ENCODE measurements at regions not wholly inside any gene's neighbourhood (a gene's known extent, or its start where the extent isn't known, plus 50 kb on each side); places are given as distances from the start of the nearest gene placed in this dataset.

DNA sequence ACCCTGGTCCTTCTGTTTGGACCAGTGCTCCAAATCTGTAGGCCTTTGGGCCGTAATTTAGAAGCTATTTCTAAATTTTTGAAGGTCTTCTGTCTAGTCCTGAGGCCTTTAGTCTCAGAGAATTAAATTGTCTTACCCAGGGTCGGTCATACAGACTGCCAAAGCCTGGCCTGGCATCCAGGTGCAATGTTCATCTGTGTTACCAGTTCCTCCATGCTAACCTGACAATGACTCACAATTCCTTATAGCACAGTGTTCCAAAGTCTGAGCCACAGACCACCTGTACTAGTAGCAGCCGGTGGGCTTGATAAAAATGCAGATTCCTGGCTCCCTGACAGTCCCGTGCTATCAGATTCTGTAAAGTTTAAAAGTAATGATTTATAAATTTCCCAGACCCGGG, 77.7 kb upstream of the MAP4K3 start:
- DNase-seq: no peak

DNA sequence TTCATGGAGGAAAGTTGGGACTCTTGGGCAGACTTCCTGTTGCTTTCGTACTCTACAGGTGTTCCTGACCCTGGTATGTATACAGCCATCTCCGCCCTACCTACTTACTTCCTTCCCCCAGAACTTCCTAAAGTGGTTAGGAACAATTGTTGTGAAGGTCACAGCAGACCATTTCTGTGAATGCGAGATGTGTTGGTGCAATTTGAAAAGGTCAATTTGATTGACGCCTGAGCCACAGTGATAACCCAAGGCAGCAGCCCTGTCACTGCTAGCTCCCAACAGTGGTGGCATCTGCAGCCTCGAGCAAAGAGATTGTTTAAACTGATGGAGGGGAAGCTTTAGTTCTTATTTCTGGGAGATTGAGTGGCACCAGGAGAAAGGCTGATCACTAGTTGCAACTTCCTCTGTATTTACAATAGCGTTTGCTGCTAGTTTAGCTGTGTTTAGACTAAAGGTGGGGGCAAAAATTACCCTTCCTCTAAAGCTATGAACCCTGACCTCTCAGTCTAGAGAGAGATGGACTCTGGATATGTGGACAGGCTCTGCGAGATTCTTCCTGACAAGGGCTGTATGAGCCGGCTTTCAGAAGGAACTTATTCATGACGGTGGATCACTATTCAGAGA, 78.3 kb upstream of the MAP4K3 start:
- DNase-seq: no peak

DNA sequence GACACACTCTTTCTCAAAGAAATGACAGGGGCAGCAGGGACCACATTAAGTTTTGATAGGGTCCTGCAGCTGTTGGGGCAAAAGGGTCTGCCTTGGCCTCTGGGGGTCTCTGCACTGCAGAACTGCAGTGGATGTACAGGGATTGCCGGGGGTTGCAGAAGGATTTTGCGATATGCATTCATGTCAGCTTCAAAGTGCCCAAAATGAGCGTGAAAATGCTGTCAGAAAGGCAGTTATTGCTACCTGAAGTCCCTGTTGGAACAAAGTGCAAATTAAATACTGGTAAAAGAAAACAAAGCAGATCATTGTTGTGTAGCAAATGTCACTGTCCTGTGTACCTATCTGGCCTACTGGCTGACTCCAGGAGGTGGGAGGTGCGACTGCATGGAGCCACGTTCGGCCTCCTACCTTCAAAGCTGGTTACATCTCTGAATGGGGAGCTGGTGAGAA, 78.8 kb upstream of the MAP4K3 start:
- no peak for DNase-seq

DNA sequence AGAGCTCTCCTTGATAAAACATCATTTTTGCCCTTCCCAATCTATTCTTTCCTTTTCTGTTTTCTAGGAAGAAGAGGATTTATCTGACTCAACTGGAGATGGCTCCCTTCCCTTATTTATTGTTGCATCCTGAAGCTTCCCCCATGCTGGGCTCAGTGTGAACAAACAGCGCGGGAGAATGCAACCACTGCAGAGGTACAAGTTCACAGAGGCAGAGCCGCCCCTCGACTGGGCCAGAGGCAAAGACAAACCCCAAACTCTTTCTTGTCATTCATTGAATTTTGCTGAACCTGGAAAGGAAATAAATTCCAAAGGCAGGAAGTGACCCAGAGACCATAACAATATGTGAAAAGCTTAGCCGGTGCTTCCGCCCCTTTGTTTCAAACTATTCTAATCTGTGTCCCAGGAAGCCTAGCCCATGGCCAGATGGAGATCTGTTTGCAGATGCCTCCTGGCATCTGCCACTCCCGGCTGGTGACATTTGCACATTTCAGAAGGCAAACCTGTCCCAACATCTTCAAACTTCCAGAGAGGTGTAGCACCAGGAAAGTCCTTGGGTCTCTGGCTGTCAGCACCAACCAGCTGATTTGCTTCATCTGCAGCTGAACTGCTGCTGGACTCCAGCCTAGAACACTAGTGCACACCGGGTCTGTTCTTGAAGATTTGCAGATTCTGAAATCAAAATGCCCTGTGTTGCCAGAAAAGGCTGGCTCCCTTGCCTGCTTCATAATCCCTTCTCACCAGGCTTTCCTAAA, 79.4 kb upstream of the MAP4K3 start:
- DNase-seq: no peak

DNA sequence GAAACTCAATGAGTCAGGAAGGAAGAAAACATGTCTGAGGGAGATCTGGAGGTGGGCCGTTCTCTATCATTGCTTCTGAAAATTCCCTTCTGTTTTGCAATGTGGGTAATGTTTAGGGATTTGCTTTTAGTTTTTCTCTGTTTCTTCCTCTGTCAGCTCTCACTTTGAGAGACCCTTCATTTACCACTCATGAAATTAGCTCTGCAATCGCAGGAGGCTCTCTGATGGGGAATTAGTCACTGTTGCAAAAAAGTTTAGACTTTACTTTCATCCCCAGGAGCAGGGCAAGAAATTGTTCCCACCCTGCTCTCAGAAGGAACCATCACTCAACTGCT, 80.0 kb upstream of the MAP4K3 start:
- no peak for DNase-seq

DNA sequence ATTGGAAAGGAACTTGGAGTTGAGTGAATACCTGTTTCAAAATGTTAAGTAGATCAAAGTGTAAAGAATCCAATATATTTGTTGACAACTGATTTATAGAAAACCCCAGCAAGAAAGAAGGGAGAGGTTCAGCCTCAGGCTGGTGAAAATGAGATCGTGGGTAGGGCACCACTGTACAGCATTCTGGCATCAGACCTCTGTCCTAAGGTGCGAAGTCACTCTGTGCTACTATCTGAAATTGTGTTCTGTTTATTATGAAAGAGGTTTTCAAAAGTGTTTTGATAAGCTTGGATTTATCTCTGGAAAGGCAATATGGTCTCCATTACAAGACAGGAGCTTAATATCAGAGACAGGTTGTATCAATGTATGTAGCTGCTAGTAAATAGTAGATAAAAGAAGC, 80.5 kb upstream of the MAP4K3 start:
- DNase-seq: no peak

DNA sequence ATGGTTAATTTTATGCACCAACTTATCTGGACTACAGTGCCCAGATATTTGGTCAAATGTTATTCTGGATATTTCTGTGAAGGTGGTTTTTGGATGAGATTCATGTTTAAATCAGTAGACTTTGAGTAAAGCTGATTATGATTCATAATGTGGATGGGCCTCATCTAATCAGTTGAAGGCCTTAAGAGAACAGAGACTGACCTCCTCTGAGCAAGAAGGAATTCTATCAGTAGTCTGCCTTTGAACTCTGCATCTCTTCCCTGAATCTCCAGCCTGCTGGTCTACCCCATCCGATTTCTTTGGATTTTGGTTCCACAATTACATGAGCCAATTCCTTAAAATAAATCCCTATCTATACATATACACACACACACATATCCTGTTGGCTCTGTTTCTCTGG, 82.8 kb upstream of the MAP4K3 start:
- no peak for DNase-seq

DNA sequence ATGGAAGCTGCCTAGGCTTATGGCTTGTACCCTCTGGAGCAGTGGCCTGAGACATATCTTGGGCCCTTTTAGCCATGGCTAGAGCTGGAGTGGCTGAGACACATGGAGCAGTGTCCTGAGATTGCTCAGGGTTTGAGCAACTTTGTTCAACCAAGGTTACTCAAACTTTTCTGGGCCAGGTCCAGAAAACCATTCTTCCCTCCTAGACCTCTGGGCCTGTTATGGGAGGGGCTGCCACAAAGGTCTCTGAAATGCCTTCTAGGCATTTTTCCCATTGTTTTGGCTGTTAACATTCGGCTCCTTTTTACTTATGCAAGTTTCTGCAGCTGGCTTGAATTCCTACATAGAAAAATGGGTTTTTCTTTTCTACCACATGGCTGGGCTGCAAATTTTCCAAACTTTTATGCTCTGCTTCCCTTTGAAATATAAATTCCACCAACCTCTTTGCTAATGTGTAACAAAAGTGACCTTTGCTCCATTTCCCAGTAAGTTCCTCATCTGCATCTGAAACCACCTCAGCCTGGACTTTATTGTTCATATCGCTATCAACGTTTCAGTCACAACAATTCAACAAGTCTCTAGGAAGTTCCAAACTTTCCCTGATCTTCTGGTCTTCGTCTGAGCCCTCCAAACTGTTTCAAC, 84.9 kb upstream of the MAP4K3 start:
- no peak for DNase-seq

DNA sequence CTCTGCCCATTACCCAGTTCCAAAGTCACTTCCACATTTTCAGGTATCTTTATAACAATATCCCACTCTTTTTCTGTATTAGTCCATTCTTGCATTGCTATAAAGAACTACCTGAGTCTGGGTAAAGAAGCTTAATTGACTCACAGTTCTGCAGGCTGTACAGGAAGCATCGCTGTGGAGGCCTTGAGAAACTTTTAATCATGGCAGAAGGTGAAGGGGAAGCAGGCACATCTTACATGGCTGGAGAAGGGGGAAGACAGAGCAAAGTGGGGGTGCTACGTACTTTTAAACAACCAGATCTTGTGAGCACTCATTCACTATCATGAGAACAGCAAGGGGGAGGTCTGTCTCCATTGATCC, 85.4 kb upstream of the MAP4K3 start:
- no peak for DNase-seq

DNA sequence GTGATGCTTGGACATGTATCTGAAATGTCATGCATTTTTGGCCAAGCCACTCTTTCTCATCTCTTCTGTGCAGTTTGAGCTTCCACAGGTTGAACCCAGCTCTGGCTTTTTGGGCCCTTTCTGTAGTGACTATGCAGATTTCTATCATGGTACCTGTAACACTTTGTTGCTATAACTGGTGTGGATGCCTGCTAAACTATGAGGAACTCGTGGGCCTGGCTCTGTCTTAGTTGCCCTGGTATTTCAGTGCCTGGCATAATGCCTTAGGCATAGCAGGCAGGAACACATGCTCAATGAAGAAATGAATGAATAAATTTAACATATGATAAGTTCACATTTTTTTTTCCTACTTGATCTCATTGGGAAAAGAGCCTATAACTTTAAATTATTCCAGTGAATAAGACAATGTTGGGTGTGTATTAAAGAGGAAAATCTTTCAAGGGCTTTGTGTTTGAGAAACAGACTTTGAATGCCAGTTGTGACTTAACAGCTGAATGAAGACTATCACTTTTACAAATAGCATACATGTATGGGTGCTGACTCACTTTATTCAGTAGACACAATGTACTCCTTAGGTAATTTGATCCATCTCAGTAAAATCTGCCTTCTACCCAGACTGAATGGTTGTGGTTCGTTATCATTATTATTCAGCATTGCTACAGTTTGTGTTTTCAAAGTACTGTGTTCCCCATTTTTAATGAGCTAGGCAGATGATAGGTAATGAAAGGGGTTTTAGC, 86.4 kb upstream of the MAP4K3 start:
- DNase-seq: no peak

DNA sequence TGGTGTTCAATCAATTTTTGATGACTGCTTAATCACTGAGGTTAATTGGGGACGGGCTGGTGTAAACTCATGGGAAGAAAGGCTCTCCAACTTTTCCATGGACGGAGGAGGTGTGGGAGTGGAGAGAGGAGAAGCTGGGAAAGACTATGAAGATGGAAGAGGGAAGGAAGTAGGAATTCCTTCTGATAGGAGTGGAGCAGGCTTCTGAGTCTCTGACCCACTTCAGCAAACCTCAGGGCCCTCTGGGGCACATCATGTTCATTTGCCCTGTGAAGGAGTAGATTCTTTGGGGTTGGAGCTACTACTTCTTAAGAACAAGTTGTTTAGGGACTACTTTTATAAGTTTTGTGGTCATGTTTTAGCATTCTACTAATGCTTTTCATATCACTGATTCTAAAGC, 87.0 kb upstream of the MAP4K3 start:
- no peak for DNase-seq

DNA sequence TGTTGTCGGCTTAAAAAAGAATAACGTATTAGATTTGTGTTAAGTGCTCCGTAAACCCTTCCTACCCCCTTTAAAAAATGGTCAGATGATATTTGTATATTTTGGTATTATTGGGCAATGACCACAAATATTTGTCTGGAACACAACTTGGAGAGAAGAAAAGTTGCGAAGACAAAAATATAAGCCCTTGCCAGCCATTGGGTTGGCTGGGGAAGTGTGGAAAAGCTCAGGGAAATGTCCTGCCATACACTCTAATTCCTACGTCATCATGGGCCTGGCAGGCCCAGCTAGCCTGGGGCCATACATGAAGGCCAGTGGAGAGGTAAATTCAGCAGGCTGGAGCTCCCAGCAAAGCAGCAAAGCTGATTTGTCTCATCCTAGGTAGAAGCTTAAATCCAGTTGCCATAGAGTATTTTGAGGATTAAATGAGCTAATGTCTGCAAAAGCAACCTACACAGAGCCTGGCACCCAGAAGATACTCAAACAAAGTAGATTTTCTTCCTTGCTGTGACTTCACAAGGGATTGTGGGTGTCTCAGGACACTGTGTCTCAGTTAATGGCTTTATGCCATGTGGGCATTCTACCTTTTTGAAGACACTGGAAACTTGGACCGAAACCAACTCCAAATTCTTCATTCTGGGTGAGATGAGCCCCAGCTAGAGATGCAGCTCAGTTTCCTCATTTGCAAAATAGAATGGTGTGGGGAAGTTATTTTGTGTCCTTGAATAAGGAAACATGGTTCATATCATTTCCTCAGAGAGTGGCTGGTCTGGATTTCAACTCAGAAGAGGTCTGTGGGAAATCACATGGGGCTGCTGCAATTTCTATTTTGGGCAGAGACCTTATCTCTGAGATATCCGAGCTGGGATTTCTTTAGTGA, 87.9 kb upstream of the MAP4K3 start:
- DNase-seq: no peak

DNA sequence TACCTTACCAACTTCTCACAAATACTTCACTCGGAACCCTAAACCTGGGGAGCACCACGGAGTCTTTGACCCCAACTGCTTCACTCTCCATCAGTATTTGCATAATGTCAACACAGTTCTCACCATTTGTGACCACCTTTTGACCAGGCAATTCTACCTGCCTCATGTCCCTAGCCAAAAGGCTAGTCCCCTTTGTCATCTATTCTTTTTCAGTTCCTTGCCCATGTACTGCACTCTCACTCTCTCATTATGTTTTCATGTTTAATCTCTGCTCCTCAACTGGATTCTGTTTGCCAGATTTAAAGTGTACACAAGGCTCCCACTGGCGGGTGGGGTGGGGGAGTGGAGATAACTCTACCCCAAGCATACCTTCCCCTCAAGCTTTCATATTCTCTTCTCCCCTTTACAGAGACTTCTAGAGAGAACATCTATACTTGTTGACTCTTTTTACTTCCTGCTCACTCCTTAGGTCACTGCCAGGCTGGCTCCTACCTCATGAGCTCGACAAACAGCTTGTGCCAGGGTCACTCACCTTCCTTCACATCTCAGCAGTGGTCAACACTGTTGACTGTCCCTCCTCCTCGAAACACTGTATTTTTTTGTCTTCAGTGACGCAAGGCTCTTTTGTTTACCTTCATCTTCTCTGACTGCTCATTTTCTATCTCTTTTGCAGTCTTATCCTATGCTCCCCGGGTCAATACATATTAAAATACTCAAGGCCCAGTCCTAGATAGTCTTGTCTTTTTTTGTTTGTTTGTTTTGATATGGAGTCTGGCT, 88.7 kb upstream of the MAP4K3 start:
- no peak for DNase-seq

DNA sequence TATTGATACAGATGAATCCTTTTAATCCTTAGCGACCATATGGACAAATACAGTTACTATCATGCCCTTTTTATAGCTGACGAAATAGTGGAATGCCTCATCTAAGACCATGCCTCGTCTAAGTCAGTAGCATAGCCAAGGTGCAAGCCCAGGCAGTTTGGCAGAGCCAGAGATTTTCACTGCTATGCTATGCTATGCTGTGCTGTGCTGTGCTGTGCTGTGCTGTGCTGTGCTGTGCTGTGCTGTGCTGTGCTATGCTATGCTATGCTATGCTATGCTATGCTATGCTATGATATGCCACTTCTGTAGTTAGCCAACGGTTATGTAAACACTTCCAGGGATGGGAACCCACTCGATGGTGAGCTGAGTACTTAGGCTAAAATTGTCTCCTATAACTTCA, 91.6 kb upstream of the MAP4K3 start:
- DNase-seq: no peak

DNA sequence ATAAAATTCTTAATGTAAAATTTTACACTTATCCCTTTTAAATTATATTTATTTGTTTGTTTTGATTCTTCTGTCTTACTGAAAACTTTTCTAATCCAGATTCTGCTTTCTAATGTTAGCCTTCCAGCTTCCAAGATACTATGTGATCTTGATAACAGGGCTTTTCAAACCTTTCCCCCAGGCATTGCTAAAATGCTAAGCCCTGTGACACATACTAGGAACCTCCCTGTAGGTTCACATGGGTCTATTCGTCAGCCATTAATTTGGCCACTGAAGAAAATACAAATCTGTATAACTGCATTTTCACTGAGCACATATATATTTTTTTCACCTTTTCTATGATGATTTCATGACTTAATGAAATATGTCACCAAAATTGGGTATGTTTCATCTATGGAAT, 92.8 kb upstream of the MAP4K3 start:
- no peak for DNase-seq

DNA sequence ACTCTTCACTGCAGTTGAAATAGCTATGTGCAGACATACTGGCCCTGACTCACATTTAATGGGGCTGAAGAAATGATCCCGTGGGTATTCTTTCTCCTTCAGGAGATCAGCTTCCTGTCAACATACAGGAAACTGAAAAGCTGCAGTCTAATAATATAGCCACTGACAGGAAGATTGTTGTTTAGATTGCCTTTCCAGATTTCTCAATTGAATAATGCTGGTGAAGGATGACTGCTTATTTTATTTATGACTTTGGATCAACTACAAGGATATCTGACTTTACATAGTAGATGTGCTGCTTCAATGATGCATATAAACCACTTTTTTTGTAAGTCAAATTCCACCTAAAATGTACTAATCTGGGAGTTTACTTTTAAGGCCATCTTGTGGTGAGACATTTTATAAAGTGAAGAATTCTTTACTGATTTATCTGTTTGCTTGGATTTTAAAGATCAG, 93.4 kb upstream of the MAP4K3 start:
- no peak for DNase-seq

DNA sequence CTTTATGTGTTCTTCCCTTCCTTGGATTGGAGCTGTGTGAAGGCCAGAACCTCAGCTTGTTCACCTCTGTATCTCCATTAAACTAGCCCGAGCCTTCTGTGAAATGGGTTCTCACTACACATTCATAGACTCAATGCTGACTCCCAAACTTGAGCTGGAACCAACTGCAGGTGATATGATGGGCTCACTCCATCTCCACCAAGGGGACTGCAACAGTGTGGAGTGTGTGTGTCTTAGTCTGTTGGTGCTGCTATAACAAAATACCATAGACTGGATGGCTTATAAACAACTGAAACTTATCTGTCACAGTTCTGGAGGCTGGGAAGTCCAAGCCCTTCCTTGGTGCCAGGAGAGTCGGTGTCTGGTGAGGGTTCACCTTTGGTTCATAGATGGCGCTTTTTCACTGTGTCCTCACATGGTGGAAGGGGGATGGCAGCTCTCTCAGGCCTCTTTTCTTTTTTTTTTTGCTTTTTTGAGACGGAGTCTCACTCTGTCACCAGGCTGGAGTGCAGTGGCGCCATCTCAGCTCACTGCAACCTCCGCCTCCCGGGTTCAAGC, 94.2 kb upstream of the MAP4K3 start:
- DNase-seq: no peak

DNA sequence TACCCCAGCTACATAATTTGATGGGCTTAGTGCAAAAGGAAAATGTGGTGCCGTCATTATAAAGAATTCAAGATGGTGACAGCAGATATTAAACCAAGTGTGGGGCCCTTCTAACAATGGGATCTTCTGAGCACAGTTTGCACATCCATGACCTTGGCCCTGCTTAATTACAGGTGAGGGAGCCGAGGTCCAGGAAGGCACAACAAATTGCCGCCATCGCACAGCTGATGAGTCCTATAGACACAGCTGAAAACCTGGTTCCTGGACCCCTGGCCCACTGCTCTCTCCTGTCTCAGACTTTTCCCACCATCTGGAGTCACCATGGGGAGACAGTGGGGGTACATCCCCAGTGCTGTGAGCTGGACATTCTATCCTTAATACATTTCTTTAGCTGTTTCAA, 95.8 kb upstream of the MAP4K3 start:
- no peak for DNase-seq

DNA sequence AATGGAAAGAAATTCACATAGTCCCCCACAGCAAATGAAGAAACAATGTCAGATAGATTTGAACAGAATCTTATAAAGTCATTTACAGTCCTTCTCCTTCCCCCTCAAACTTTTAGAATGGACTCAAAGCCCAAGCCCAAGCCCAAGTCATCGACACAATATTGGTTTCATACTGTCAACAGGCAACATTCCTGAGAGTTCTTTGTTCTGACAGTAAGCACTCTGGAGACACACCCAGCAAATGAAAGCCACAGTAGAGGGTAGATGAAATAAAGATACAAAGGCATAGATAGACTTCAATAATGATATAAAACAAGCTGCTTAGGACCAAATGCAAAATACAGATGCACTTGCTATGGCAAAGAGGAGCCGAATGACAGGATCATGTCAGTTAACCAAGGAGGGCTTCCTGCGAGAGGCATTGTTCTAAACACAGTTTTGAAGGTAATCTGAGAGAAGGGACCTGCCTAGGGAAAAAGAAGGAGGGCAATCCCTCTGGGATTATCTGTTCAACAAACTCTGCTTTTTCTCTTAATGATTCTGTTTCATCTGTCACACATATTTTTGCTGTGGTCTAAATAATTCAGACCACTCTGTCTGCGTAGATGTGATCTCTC, 97.1 kb upstream of the MAP4K3 start:
- no peak for DNase-seq

DNA sequence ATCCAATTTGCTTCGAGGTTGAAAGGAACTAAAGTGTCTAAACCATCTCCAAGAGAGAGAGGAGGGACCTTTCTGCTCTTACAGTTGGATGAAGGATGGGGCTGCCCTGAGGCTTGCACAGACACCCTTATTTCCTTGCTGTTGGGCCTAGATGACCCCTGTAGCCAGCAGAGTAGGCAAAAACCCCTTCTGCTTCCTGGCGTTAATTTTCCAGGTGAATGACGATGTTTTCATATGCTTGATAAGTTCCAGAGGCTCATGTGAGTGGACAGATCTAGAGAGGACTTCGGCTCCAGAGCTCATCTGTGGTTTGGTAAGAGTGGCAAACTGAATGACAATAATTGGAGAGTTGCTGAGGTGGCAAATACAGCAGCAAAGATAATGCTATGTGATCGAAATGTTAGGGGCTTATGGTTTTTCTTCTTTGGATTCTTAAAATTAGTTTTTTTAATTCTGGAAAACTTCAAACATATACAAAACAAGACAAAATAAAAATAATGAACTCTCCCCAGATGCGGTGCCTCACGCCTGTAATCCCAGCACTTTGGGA, 98.6 kb upstream of the MAP4K3 start:
- no peak for DNase-seq

DNA sequence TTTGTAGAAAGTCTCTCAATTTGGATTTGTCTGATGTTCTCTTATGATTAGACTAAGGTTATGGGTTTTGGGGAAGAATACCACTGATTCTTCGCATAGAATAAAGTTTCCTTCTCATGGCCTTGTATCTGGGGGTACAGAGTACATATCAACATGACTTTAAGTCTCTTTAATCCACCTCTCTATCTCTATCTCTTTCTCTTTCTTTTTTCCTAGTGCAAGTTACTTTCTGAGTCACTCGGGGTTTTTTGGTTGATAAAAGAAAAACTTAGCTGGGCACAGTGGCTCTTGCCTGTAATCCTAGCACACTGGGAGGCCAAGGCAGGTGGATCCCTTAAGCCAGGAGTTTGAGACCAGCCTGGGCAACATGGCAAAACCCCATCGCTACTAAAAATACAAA, 100.1 kb upstream of the MAP4K3 start:
- DNase-seq: no peak
